ENCODE measurements at regions not wholly inside any gene's neighbourhood (a gene's known extent, or its start where the extent isn't known, plus 50 kb on each side); places are given as distances from the start of the nearest gene placed in this dataset.

GRCh38 chr2:2800001-2800400 lies 468.9 kb upstream of the MYT1L start:
- Histone ChIP-seq H3F3A (ENCODE audit: insufficient read depth, low read depth) (no peaks in the 10 kb centered on the region), H3K36me3 (ENCODE audit: low read depth) (no peaks in the 10 kb centered on the region), H4K20me1 (ENCODE audit: insufficient read depth) (no peaks in the 10 kb centered on the region), H3K4me2 (no peak overlapping the region), H2AFZ (no peak overlapping the region), H3K4me1 (replicated peaks; ENCODE audit: insufficient read depth) (no peaks in the 10 kb centered on the region), H3K9me2 (ENCODE audit: insufficient read depth) (no peaks in the 10 kb centered on the region), H3K27ac (no peak overlapping the region), H3K27me3 (ENCODE audit: insufficient read depth, low read depth) (peaks cover 70% of the 10 kb centered on the region), H3K4me3 (no peak overlapping the region), H3K9me3 (ENCODE audit: insufficient read depth, low read depth) (no peaks in the 10 kb centered on the region), H3K79me2 (ENCODE audit: low read depth) (no peaks in the 10 kb centered on the region)
- intact Hi-C loops (cut with micrococcal nuclease; ENCODE audit: unreplicated experiment) = no loop called here
- no peak for TF ChIP-seq CTCF (conservative IDR thresholded peaks at IDR 0.05)
- TF ChIP-seq EZH2 (IDR thresholded peaks at IDR 0.05; ENCODE audit: low read depth) = no peak
- POLR2A ChIA-PET (ENCODE audit: unreplicated experiment) = no interaction called here
- no peak for DNase-seq
- CTCF ChIA-PET = no interaction called here
- BruUV-seq (replicated peaks) = no TSS peak

GRCh38 chr2:2799151-2799697 lies 468.1 kb upstream of the MYT1L start:
- CTCF ChIA-PET = no interaction called here
- Histone ChIP-seq H3K4me3 (no peak overlapping the region), H3K9me3 (ENCODE audit: insufficient read depth, low read depth) (no peaks in the 10 kb centered on the region), H3K27ac (no peak overlapping the region), H3K27me3 (ENCODE audit: insufficient read depth, low read depth) (peaks cover 70% of the 10 kb centered on the region), H2AFZ (no peak overlapping the region), H3K4me1 (replicated peaks; ENCODE audit: insufficient read depth) (no peaks in the 10 kb centered on the region), H3K36me3 (ENCODE audit: low read depth) (no peaks in the 10 kb centered on the region), H3F3A (ENCODE audit: insufficient read depth, low read depth) (no peaks in the 10 kb centered on the region), H3K9me2 (ENCODE audit: insufficient read depth) (no peaks in the 10 kb centered on the region), H3K79me2 (ENCODE audit: low read depth) (no peaks in the 10 kb centered on the region), H4K20me1 (ENCODE audit: insufficient read depth) (no peaks in the 10 kb centered on the region), H3K4me2 (no peak overlapping the region)
- DNase-seq = no peak
- POLR2A ChIA-PET (ENCODE audit: unreplicated experiment) = no interaction called here
- intact Hi-C loops (cut with micrococcal nuclease; ENCODE audit: unreplicated experiment) = no loop called here
- no peak for TF ChIP-seq EZH2 (IDR thresholded peaks at IDR 0.05; ENCODE audit: low read depth)
- no peak for TF ChIP-seq CTCF (conservative IDR thresholded peaks at IDR 0.05)
- no TSS peak for BruUV-seq (replicated peaks)

GRCh38 chr2:2798337-2798736 lies 467.3 kb upstream of the MYT1L start:
- Histone ChIP-seq H3K79me2 (ENCODE audit: low read depth) (no peaks in the 10 kb centered on the region), H3K9me3 (ENCODE audit: insufficient read depth, low read depth) (no peaks in the 10 kb centered on the region), H3K4me1 (replicated peaks; ENCODE audit: insufficient read depth) (no peaks in the 10 kb centered on the region), H3F3A (ENCODE audit: insufficient read depth, low read depth) (no peaks in the 10 kb centered on the region), H3K36me3 (ENCODE audit: low read depth) (no peaks in the 10 kb centered on the region), H3K27me3 (ENCODE audit: insufficient read depth, low read depth) (peaks cover 70% of the 10 kb centered on the region), H3K4me3 (no peak overlapping the region), H3K9me2 (ENCODE audit: insufficient read depth) (no peaks in the 10 kb centered on the region), H3K27ac (no peak overlapping the region), H3K4me2 (no peak overlapping the region), H4K20me1 (ENCODE audit: insufficient read depth) (no peaks in the 10 kb centered on the region), H2AFZ (no peak overlapping the region)
- TF ChIP-seq CTCF (conservative IDR thresholded peaks at IDR 0.05) (no peak), EZH2 (IDR thresholded peaks at IDR 0.05; ENCODE audit: low read depth) (no peak)
- intact Hi-C loops (cut with micrococcal nuclease; ENCODE audit: unreplicated experiment) = no loop called here
- DNase-seq = no peak
- BruUV-seq (replicated peaks) = no TSS peak
- ChIA-PET CTCF (no interaction called here), POLR2A (ENCODE audit: unreplicated experiment) (no interaction called here)

All from PC-9 (cell line).